Left cardiac atrium (tissue), 4 donors: ENCODE measurements at regions not wholly inside any gene's neighbourhood (a gene's known extent, or its start where the extent isn't known, plus 50 kb on each side); places are given as distances from the start of the nearest gene placed in this dataset.
"Not testable (repeated sequence)": the region's sequence is repeated elsewhere in the genome, so short reads cannot be mapped to it uniquely, and the experiment has no call there.

Experiments used
- ATAC-seq, 2 donors: fragments of 200-7000 bp; cut with Tn5 transposase; one replicate each; pipeline ENCODE4 v1.9.1; 2020; ENCODE audit warnings: mild to moderate bottlenecking in 2 of 2, moderate library complexity in 2 of 2
- DNase-seq: peaks from one replicate; pipeline ENCODE4 v3.0.0-alpha.2; 2020
- intact Hi-C, 2 donors: fragments of 100-400 bp; cut with DNase I; formaldehyde crosslinking; loops; one replicate each; pipeline versions ENCODE4 v1.14.1 to v1.15.1; 2022 to 2023
- donor health status: DM: no; HTN: yes; CAD: no.
- donor health status: DM: no; HTN: yes; CAD: no; lungs with severe emphysema.
- donor health status: DM: yes; HTN: yes; CAD: no.
- donor health status: Dilated cardiomyopathy.

DNA sequence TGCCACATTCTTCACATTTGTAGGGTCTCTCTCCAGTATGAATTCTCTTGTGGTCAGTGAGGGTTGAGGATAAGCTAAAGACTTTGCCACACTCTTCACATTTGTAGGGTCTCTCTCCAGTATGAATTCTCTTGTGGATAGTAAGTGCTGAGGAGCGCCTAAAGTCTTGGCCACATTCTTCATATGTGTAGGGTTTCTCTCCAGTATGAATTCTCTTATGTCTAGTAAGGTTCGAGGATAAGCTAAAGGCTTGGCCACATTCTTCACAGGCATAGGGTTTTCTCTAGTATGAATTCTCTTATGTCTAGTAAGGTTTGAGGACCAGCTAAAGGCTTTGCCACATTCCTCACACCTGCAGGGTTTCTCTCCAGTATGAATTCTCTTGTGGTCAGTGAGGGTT lies 706.9 kb upstream of the ZNF722 start:
- ATAC-seq, DNase-seq, intact Hi-C loops: not testable (repeated sequence)

DNA sequence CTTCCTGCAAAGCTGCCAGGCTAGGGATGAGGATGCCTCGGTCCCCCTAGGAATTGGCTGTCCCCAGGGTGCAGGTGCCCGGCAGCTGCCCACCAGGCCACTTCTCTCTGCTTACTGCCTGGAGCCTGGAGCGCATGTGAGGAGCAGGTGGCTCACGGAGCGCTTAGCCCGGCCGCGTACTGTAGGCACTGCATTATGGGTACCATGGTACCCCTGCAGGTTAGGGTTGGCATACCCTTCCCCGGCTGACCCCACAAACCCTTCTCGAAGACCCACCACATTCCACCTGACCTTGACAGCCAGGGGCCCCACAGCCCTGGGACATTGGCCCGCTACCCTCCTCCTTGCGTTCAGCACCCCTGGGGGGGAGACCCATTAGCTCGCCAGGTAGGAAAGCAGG lies 681.1 kb upstream of the ZNF722 start:
- DNase-seq, intact Hi-C loops, ATAC-seq: not testable (repeated sequence)

GRCh38 chr7:63348755-63349408 lies 649.8 kb upstream of the ZNF722 start:
- intact Hi-C loops, DNase-seq: not testable (repeated sequence)
- ATAC-seq: peak in 1 of 2 donors; percentile 19

- DNase-seq (no peak), ATAC-seq (no peak)
- intact Hi-C loops: no loop called here
These were observed 621.8 kb upstream of the ZNF722 start for GRCh38 chr7:63376873-63377272.

GRCh38 chr7:63394139-63394538 lies 604.5 kb upstream of the ZNF722 start:
- ATAC-seq, intact Hi-C loops, DNase-seq: not testable (repeated sequence)

DNA sequence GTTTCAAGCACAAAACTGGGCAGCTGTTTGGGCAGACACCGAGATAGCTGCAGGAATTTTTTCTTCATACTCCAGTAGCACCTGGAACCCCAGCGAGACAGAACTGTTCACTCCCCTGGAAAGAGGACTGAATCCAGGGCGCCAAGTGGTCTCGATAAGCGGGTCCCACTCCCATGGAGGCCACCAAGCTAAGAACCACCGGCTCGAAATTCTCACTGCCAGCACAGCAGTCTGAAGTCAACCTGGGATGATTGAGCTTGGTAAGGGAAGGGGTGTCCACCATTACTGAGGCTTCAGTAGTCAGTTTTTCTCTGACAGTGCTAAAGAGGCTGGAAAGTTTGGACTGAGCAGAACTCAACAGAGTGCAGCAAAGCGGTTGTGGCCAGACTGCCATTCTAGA lies 590.8 kb upstream of the ZNF722 start:
- DNase-seq, ATAC-seq, intact Hi-C loops: not testable (repeated sequence)
